NCI-H345 (cell line): ENCODE measurements at regions not wholly inside any gene's neighbourhood (a gene's known extent, or its start where the extent isn't known, plus 50 kb on each side); places are given as distances from the start of the nearest gene placed in this dataset.
"Not testable (repeated sequence)": the region's sequence is repeated elsewhere in the genome, so short reads cannot be mapped to it uniquely, and the experiment has no call there.

ENCODE experiments used
- DNase-seq: peaks from one replicate; lab custom pipeline; 2025; lab: John Stamatoyannopoulos, UW

DNA sequence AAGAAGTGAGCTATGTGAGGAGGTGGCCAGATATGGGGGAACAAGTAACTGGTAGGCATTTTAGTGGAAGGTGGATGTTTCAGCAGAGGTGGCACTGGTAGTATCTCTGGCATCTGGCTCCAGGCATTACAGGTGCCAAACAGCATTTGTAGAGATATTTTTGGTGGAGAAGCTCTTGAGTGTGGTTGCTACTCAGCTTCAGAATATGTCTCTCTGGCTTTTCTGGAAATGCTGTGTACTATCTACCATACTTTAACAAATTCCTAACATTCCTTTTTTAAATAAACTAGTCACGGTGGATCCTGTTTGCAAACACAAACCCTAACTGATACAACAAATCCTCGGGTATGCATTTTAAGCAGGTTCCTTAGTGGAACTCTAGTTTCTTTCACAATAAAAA, 128.0 kb downstream of the BARX2 start:
- no peak for DNase-seq

DNA sequence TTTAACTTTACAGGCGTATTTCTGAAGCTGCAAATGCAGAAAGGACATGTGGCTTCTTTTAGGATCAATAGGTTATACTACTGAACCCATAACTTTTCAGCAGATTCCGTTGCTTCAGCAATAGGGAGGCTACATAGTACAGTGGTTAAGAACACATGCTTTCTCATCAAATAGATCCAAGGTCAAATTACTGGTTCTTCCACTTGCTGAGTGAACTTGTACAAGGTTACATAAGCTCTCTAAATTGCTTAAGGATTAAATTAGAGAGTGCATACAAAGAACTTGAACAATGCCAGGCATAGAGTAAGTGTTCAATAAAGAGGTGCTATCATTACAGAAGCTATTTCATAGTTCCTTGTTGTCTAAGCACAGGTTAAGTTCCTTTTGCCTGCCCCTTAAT, 129.6 kb downstream of the BARX2 start:
- DNase-seq, result no peak

DNA sequence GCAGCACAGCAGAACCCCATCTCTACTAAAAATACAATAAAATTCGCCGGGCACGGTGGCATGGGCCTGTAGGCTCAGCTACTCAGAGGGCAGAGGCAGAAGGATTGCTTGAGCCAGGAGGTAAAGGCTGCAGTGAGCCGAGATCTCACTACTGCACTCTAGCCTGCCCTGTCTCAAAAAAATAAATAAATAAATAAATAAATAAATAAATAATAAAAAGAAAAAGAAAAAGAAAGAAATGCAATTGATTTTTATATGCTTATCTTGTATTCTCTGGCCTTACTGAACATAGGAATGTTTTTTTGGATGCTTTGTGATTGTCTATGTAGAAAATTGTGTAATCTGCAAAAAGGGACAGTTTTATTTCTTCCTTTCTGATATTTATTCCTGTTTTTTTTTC, 132.5 kb downstream of the BARX2 start:
- DNase-seq, result no peak

DNA sequence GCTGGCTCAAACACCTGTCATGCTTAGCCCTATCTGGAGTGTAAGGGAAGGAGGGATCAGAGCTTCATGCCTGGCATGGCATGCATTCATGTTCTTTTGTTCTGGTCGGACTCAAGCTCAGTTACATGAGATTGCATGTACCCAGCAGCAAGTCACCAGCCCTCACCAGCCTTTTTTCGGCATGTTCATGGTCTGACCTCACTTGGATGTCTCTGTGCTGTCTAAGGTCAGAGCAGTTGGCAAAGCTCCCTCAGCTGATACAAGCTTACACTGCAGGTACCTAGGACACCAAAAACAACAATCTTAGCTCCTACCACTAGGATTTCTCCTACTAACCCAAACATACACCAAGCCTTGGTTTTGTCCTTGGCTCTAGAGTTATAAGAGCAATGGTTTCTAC, 152.6 kb downstream of the BARX2 start:
- no peak for DNase-seq

DNA sequence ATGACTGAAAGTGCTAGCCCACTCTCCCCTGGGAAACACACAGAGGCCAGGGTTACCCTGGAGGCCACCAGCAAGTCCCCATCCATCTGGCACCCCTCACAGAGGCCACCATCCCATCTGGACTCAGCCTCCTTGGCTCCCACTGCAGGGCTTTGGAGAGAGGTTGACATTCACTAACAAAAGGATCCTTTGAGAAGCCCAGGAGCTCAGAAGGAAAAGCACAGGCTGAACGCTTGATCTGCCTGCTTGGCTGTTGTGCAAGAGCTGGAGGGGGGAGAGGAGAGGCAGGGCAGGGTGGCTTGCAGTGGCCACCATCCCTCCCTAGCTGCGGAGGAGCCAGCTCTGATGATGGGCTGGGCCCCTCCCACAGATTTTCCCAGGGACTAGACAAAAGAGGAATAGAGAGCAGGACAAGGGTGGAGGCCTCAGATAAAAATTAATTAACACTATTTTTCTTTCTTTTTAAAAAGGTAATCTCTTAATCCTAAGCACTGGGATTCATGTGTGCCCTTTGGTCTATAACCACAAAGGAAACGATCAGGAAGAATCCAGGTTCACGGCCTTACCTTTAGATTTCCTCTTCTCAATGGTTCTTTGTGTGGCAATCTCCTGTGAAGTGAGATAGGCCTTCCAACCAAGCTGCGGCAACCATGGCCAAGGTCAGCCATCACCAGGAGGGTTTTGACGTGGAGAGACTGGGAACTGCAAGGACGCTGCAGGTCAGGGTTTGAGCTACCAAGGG, 154.7 kb downstream of the BARX2 start:
- DNase-seq, result no peak

DNA sequence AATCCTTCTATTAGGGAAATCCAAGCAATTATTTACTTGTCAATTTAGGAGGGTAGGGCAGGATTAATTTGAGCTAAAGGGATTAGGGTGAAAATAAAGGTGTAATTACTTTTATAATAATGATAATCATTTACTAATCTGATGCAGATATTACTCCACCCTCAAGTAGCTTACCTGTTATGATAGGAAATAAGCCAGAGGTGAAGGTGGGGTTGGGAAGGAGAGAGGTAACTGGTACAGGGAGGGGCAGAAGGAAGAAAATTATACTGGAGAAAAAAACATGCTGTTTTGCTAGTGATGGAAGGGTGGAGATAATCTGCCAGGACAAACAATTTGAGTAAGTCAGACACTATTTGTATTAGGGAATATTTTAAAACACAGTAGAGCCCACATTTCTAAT, 157.7 kb downstream of the BARX2 start:
- DNase-seq, result no peak

DNA sequence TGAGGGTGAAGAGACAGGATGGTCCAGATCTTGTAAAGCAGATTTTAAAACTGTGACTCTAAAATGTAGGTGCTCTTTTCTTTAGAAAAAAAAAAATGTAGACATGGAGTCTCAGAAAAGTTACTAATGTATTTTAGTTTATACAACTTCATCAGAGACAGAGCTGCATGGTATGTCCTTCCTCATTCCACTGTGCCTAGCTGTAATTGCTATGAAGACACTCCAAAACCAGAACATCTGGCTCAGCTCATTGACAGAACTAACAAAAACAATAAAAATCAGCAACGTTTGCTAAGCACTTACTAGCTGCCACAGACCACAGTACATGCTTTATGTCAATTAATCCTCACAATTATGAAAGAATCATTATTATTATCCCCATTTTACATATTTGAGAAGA, 160.7 kb downstream of the BARX2 start:
- no peak for DNase-seq

DNA sequence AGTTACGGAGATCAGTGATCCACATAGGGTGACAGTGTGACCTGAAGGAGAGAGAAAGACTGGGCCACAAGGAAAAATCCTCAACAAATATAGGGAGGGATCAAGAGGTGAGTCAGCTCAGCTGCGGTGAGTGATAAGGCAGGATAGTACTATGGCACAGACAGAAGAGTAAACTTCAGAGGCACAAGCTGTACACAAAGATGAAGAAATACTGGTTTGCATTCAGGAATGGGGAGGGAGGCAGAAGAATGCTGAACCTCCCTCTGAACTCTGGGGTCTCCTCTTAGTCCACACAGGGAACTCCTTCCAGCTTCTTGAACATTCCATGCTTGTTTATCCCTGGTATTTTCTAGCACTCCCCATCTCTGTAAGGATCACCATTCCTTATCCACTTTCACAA, 162.7 kb downstream of the BARX2 start:
- no peak for DNase-seq

DNA sequence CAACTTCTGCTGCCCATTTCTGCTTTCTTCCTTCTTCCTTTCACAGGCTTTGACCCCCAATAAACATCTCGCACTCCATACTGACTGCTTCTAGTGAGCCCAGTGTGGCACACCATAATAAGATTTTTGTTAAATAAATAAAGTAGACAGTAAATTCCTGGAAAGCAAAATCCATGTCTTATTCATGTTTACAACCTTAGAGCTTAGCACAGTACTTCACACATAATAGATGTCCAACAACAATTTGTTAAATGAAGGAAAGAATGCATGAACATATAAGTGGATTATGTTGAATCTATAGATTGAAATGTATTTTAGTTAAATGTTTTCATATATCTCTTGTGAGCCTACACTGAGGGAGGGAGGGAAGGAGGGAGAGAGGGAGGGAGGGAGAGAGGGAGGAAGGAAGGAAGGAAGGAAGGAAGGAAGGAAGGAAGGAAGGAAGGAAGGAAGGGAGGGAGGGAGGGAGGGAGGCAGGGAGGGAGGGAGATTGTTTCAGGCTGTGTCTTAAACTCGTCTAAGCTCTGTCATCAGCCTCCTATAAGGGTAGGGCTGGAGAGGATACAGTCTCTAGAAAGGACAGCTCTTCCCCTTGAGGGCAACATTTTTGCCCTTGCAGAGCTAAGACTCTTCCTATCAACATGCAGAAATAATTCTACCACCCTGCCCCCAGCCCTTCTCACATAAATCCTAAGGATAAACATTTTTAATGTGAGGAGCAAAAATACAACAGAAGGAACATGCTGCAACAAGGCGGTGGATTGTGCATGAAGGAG, 168.1 kb downstream of the BARX2 start:
- no peak for DNase-seq

DNA sequence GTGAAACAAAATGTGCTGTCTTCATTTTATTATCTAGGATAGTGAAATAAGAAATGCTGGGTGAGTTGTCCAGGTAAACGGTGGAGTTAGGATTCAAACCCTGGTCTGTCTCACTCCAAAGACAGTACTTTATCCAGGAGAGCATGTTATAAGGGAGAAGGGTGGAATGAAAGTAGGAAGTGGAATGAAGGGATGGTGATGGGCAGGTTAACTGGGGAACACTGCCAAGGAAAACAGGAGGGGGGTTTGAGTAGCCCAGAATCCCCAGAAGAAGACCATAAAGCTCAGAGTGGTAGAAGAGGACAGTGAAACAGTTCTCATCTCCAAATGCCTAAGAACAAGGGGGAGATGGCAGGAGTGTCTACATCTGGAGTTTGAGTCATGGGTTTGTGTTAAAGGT, 169.0 kb downstream of the BARX2 start:
- no peak for DNase-seq

DNA sequence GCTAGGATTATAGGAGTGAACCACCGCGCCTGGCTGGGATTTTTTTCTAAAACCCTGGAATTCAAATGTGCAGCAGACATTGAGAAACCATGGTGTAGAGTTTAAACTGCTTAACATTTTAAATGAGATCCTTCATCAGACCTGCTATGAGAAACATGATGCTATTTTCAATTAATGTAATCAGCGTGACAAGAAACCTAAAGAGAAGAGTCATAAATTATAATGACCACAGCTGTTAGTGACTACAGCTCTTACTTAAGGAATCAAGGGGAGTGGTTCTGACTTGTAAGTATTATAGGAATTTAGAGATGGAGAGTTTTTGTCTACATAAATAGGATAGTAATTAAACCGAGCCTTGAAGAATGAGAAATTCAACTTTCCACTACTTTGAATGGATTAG, 170.6 kb downstream of the BARX2 start:
- no peak for DNase-seq

DNA sequence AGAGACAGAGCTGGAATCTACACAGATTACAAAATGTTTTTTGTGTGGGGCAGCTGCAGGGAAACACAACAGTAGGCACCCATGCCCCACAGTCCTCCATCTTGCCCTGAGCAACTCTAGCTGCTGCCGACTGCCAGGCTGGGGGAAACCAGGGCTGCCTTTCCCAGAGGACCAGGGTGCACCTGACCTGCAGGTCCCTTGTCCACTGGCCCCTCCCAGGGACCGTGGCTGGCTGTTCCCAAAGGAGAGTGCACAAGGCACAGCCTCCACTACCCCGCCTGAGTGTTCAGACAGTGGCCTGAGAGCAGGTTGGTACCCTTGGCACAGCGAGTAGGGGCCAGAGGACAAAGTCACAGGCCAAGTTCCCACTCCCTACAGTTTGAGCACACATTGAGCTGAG, 181.8 kb downstream of the BARX2 start:
- DNase-seq, result no peak

DNA sequence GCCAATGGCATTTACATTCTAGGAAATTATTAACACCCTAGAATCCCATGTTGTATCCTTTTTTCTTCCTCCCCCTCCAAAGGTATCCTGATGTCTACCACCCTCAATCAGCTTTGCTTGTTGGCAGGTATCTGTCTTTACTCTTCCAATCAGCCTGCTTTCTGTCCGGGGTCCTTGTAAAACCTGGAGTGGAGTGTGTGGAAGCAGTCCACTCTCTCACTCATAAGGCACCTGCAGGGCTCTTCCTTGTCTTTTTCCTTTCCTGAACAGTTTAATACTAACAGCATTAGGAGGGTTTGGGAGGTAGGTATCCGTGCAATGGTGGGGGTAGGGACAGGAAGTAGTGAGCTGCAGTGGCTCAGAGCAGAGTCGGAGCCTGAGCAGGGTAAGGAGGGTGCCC, 193.4 kb downstream of the BARX2 start:
- no peak for DNase-seq

DNA sequence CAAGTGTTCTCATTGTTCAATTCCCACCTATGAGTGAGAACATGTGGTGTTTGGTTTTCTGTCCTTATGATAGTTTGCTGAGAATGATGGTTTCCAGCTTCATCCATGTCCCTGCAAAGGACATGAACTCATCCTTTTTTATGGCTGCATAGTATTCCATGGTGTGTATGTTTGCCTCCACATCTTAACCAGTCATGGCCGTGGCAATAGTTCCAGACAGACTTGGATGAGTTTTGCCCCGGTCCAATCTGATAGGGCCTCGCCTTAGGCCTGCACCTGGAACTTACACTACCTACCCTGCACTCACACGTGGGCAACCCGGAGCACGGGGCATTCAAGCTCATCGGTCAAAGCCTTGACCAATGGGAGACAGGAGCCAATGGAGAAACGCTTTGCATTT, 197.0 kb downstream of the BARX2 start:
- DNase-seq, result not testable (repeated sequence)

DNA sequence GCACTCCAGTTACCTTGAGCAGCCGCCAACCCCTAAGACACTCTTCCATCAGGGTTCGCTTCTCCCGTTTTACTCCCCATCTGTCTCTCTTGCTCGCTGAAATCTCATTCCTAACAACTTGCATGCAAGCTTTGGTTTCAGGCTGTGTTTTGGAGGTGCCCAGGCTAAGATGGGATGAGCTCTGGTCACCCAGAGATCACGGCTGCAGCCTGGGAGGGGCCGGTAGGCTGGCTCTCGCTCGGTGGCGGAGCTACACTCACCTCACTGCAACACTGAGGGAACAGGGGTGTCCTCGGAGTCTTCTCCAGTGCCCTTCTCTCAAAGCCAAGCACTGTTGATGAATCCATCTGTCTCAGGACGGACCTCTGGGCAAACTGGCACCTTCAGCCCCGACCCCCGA, 197.5 kb downstream of the BARX2 start:
- DNase-seq, result no peak

DNA sequence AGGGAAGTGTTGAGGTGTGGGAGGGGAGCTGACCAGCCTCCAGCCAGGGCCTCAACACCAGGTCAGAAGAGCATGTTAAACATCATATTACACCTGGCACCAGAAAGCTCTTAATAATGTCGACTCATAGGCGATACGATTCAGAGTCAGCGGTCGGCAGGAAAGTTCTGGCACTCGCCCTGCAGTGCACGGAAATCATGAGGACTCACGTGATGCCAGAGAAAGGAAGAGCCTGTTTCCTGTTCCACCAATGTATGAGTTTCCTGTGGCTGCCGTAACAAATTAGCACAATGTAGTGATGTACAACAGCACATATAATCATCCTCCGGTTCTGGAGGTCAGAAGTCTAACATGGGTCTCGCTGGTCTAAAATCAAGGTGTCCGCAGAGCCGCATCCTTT, 198.8 kb downstream of the BARX2 start:
- DNase-seq, result no peak

DNA sequence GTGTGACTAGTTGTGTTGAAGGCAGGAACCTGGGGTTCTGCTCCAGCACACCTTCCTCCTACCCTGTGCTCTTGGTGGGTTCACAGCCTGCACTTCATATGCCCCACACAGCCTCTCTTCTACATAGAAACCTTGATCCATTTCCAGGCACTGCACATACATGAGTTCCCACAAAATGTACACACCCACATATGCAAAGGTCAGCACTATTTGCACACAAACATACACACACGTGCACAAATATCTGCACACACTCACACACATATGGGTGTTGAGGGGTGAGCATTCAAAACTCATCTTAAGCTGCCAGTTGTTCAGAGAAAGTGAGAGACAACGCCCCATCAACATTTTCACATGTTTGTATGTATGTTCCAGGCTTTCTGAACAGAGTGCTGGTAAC, 201.0 kb downstream of the BARX2 start:
- no peak for DNase-seq

DNA sequence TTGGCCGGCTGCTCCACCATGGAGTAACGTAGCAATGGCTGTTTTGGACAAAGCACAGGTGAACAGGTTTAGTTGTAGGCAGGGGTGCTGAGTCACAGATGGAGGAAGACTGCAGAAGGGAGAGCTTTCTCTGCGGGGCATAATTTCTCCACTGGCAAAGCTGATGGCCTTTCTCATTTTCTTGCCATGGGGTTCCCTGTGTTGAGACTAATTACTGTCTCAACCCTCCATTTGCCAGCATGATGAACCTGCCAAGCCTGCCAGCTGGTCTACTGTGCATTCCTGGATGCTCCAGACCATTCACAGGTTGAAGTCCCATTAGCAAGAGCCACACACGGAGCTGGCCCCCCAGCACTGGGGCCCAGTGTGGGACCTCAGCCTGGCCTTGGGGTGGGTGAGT, 202.4 kb downstream of the BARX2 start:
- DNase-seq, result no peak

DNA sequence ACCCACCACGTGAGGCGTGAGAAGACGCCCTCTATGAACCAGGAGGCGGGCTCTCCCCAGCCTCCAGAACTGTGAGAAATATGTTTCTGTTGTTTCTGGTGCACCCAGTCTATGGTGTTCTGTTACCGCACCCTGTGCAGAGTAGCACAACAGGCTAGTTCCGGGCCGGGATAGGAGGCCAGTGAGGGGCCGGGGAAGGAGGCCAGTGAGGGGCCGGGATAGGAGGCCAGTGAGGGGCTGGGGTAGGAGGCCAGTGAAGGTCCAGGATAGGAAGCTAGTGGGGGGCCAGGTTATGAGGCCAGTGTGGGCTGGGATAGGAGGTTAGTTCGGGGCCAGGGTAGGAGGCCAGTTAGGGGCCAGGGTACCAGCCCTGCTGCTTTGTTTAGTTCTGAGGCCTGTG, 204.6 kb downstream of the BARX2 start:
- DNase-seq, result no peak

DNA sequence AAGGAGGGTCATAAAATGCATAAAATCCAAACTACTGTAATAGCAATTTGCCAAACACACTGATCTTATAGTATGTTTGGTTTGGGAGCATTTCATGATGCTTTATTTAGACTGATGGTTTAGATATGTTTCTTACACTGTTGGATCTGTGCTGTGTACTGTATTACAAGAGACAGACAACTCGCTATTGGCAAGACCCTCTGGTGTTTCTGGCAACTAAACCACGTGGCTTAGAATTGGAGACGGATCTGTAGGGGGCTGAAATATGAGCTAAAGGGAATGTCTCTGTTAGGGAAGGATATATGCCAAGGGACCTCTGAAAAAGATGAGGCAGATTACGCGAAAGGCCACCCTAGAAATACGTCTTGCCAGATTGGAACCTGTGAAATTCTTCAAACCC, 208.7 kb downstream of the BARX2 start:
- no peak for DNase-seq

DNA sequence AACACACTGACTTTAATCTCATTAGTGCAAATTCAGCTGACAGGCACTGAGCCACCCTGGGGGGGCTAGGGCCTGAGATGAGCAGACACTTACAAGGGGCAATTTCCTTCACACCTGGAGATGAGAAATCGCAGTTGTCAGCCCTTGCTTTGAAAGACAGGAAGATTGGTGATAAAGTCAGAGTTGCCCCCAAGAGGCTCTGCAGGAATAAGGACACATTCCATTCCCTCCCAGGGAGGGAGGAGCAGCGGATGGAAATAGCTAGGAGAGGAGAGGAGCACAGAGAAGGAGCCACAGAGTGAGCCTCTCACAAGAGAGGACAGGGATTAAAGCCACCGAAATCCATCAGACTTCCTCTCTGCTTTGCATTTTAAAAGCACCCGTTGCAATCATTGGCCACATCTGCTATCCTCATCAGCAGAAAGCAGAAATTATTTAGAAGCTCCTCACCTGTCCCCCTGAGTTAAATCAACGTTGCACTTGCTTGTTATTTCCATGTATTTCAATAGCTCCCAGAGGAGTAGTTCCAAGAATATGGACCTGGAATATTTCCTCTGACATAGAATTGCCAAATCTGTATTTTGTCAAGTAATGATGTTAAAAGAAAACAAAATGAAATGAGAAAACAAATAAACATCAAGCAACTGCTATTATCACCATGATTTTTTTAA, 213.7 kb downstream of the BARX2 start:
- DNase-seq, result no peak

DNA sequence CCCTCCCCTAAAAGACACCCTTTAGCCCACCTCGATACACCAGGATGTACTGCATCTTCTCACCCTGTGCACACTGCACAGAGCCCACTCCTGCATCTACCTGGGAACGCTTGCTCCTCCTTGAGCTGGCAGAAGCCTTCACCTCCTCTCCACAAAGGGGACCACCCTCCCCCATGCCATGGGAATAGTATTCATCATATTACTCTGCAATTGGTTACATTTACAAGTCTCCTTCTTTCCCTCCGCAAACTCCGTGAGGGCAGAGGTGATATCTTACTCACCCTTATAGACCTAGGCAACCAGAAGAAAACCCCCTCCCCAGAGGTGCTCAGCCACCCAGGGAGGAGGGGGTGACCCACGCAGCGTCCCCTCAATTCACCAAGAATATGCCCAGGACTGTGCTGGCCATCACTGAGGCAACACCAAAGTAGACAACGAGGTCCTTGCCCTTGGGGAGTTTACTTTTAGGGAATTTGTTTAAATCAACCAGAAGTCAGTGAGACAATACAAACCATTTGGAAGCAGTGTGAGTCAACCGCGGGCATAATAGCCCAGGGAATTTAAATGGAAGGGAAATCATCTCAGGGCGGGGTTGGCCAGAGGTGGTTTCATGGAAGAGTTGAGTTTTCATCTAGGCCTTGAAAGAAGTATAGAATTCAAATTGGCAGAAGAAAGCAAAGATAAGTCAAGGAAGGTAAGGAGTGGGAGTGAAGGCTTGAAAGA, 214.5 kb downstream of the BARX2 start:
- DNase-seq, result no peak
